GM18502 (cell line): ENCODE measurements at regions not wholly inside any gene's neighbourhood (a gene's known extent, or its start where the extent isn't known, plus 50 kb on each side); places are given as distances from the start of the nearest gene placed in this dataset.

Experiments used
- ATAC-seq: cut with Tn5 transposase; IDR thresholded peaks from one replicate; pipeline ENCODE4 v1.9.1; 2021; ENCODE audit warnings: mild to moderate bottlenecking; ENCODE audit not compliant: unreplicated experiment, poor library complexity

- ATAC-seq, result no peak
Observed at GRCh38 chr15:70203981-70204560, 106.4 kb upstream of the TLE3 start.

GRCh38 chr15:70202756-70203155, 105.0 kb upstream of the TLE3 start:
- no peak for ATAC-seq

- no peak for ATAC-seq
Observed at GRCh38 chr15:70201425-70201775, 103.7 kb upstream of the TLE3 start.

GRCh38 chr15:70200511-70201424, 103.1 kb upstream of the TLE3 start:
- no peak for ATAC-seq

- no peak for ATAC-seq
Observed at GRCh38 chr15:70199540-70200410, 102.1 kb upstream of the TLE3 start.

GRCh38 chr15:70199124-70199482, 101.4 kb upstream of the TLE3 start:
- ATAC-seq, result no peak

GRCh38 chr15:70198441-70199123, 100.9 kb upstream of the TLE3 start:
- no peak for ATAC-seq

- ATAC-seq, result no peak
Observed at GRCh38 chr15:70197945-70198361, 100.2 kb upstream of the TLE3 start.

GRCh38 chr15:70197318-70197944, 99.7 kb upstream of the TLE3 start:
- no peak for ATAC-seq

- ATAC-seq, result peak; percentile 92
Observed at GRCh38 chr15:70196372-70197316, 98.9 kb upstream of the TLE3 start.

GRCh38 chr15:70195587-70196305, 98.0 kb upstream of the TLE3 start:
- ATAC-seq, result no peak

- ATAC-seq, result no peak
Observed at GRCh38 chr15:70195171-70195570, 97.5 kb upstream of the TLE3 start.

- no peak for ATAC-seq
Observed at GRCh38 chr15:70194266-70194665, 96.5 kb upstream of the TLE3 start.

GRCh38 chr15:70193734-70194133, 96.0 kb upstream of the TLE3 start:
- ATAC-seq, result no peak

GRCh38 chr15:70192490-70192889, 94.8 kb upstream of the TLE3 start:
- no peak for ATAC-seq

- ATAC-seq, result no peak
Observed at GRCh38 chr15:70192041-70192440, 94.3 kb upstream of the TLE3 start.

GRCh38 chr15:70190965-70191364, 93.2 kb upstream of the TLE3 start:
- no peak for ATAC-seq
